GM18951 (cell line): ENCODE measurements at regions not wholly inside any gene's neighbourhood (a gene's known extent, or its start where the extent isn't known, plus 50 kb on each side); places are given as distances from the start of the nearest gene placed in this dataset.

Source experiments
- POLR2A ChIP-seq: IDR thresholded peaks from 4 replicates; pipeline ENCODE4 v1.6.1; 2011; ENCODE audit warnings: mild to moderate bottlenecking; ENCODE audit not compliant: insufficient read length, insufficient read depth; ENCODE audit errors: extremely low read depth
- in situ Hi-C: fragments of 300-500 bp; cut with MboI; formaldehyde crosslinking; loops from one replicate; pipeline ENCODE4 v1.12.0; 2022; ENCODE audit warnings: low sequenced_read_pairs, mixed read lengths, inconsistent platforms; ENCODE audit not compliant: unreplicated experiment

GRCh38 chr4:145427991-145428390 lies 53.7 kb upstream of the SMAD1 start:
- TF ChIP-seq POLR2A, result no peak
- in situ Hi-C loops, result no loop called here

- TF ChIP-seq POLR2A, result no peak
- in situ Hi-C loops, result no loop called here
These were observed 54.4 kb upstream of the SMAD1 start for GRCh38 chr4:145427221-145427620.

GRCh38 chr4:145423017-145423708 lies 58.5 kb upstream of the SMAD1 start:
- in situ Hi-C loops, result no loop called here
- no peak for TF ChIP-seq POLR2A

- in situ Hi-C loops, result no loop called here
- TF ChIP-seq POLR2A, result no peak
These were observed 60.9 kb upstream of the SMAD1 start for GRCh38 chr4:145420595-145421214.

GRCh38 chr4:145418739-145419138 lies 62.9 kb upstream of the SMAD1 start:
- in situ Hi-C loops, result no loop called here
- TF ChIP-seq POLR2A, result no peak

GRCh38 chr4:145417348-145418130 lies 64.1 kb upstream of the SMAD1 start:
- in situ Hi-C loops, result no loop called here
- no peak for TF ChIP-seq POLR2A

- in situ Hi-C loops, result no loop called here
- TF ChIP-seq POLR2A, result no peak
These were observed 66.8 kb upstream of the SMAD1 start for GRCh38 chr4:145414841-145415240.

- no peak for TF ChIP-seq POLR2A
- in situ Hi-C loops, result no loop called here
These were observed 67.4 kb upstream of the SMAD1 start for GRCh38 chr4:145414226-145414625.

- no peak for TF ChIP-seq POLR2A
- in situ Hi-C loops, result no loop called here
These were observed 74.7 kb upstream of the SMAD1 start for GRCh38 chr4:145406970-145407369.

GRCh38 chr4:145404761-145405160 lies 76.9 kb upstream of the SMAD1 start:
- TF ChIP-seq POLR2A, result no peak
- in situ Hi-C loops, result no loop called here

- TF ChIP-seq POLR2A, result no peak
- in situ Hi-C loops, result no loop called here
These were observed 85.1 kb upstream of the SMAD1 start for GRCh38 chr4:145396581-145396980.

GRCh38 chr4:145390571-145390970 lies 91.1 kb upstream of the SMAD1 start:
- in situ Hi-C loops, result no loop called here
- no peak for TF ChIP-seq POLR2A

- no peak for TF ChIP-seq POLR2A
- in situ Hi-C loops, result no loop called here
These were observed 92.1 kb upstream of the SMAD1 start for GRCh38 chr4:145389550-145389949.

- in situ Hi-C loops, result no loop called here
These were observed 93.6 kb upstream of the SMAD1 start for GRCh38 chr4:145388043-145388442.

More at GRCh38 chr4:145388043-145388442, 93.6 kb upstream of the SMAD1 start:
- TF ChIP-seq POLR2A, result no peak
